ENCODE measurements at regions not wholly inside any gene's neighbourhood (a gene's known extent, or its start where the extent isn't known, plus 50 kb on each side); places are given as distances from the start of the nearest gene placed in this dataset.

GRCh38 chr10:20958764-20959163 lies 61.7 kb upstream of the NEBL start:
- DNase-seq = no peak

DNA sequence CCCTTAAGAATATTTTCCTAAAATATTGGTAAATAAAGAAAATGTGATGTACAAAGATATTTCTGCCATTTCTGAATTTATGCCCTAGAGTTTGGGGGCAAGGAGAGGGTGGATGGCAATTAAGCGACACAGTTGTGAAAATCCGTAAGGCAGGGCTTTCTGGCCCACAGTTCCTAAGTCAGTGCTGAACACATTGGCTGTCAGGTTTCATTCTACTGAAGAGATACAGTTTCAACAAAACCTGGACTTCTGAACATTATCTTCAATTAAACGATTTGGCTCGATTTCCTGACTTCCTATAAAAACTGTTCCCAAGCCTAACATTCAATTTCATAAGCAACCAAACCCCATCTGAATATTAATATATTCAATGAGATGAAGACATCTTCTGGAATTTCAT lies 61.1 kb upstream of the NEBL start:
- DNase-seq = no peak

- no peak for DNase-seq
Measured at GRCh38 chr10:20957744-20958143, 60.6 kb upstream of the NEBL start.

DNA sequence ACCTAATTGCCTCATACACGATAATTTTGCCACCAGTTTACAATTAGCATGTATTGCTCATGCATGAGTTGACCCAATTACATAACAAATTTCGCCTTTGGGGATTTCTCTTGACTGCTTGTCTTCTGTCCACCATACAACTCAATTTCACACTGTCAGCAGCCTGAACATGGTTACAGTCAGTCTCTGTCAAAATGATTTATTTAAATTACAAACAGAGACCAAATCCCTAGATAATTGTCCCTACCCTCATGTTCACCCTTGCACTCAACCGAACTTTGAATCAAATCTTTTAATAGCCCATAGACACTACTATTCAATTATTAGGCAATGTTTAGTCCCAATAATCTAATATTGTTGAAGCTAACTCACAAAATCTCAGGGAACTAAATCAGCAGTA lies 59.7 kb upstream of the NEBL start:
- no peak for DNase-seq

DNA sequence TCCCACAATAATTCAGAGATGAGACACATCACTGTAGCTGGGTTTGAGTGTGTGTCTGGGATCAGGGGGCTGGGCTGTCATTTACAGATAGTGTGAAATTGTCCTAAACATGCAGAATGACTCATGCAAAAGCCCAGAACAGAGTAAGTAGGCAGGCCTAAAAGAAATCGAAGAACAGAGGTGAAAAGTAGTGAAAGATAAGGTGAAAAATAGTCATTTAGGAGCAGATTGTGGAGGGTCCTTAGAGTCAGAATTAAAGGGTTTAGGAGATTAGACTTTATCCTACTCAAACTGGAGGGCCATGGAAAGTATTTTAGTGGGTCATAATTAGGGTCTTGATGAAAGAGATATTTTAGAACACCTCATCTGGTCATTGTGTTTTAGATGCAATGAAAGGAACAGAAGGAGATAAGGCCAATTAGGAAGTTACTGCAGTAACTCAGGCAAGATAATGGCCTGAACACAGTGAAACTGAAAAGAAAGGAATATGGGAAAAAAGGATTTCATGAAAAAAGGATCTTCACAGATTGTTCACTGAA lies 58.3 kb upstream of the NEBL start:
- no peak for DNase-seq

- DNase-seq = no peak
Measured at GRCh38 chr10:20954519-20954918, 57.4 kb upstream of the NEBL start.

- DNase-seq = no peak
Measured at GRCh38 chr10:20953120-20953519, 56.0 kb upstream of the NEBL start.

DNA sequence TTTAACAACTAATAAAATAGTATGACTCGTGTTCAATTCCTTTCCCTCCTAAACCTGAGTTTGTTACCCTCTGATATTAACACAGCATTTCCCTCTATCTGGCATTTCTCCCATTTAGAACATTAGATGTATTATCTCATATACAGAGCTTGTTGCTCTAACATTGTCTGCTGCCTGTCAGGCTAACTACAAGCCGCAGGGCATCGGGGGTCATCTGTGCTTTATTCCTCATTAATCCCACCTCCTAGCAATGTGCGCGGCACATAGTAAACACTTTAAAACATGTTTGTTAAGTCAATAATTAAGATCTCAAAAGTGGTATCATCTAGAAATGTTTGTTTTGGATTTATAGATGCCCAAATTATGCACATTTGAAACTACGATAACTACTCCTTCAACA lies 52.9 kb upstream of the NEBL start:
- DNase-seq = no peak

DNA sequence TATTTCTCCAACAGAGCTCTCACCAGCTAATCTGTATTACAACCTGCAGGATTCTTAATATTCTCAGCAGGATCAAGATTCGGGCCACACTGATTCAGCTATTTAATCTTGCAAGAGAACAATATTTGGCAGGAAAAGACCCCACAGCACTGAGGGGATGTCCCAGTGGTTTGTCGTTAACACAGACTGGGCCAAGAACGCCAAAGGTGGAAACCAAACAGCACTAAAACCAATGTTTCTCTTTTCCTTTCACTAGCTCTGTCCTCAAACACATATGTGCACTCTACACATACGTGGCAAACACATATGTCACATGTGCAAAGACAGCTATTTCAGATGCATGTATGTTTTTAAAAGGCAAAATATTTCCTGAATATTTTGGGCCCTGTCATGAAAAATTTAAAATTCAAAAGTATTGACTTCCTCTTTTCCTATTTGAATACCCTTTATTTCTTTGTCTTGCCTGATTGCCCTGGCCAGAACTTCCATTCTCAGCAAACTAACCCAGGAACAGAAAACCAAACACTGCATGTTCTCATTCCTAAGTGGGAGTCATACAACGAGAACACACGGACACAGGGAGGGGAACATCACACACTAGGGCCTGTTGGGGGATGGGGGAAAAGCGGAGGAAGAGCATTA lies 51.7 kb upstream of the NEBL start:
- no peak for DNase-seq
